Stimulated activated CD8-positive, alpha-beta memory T cell treated with anti-CD3 and anti-CD28 coated beads, Interleukin-4, amount 100 ng/mL, for 1 hour (primary cell): ENCODE measurements at regions not wholly inside any gene's neighbourhood (a gene's known extent, or its start where the extent isn't known, plus 50 kb on each side); places are given as distances from the start of the nearest gene placed in this dataset.

Experiments used
- DNase-seq, 2 donors: peaks; one replicate each; pipeline ENCODE4 v3.0.0-alpha.2; 2020; ENCODE audit warnings: low read depth in 2 of 2, low spot score in 1 of 2

GRCh38 chr4:188811121-188811520 lies 671.9 kb downstream of the TRIML1 start:
- DNase-seq: no peak

GRCh38 chr4:188812644-188813043 lies 673.4 kb downstream of the TRIML1 start:
- DNase-seq: no peak

- no peak for DNase-seq
Measured at GRCh38 chr4:188818300-188818699, 679.1 kb downstream of the TRIML1 start.

- DNase-seq: no peak
Measured at GRCh38 chr4:188819233-188819632, 680.0 kb downstream of the TRIML1 start.

GRCh38 chr4:188821500-188821899 lies 682.3 kb downstream of the TRIML1 start:
- DNase-seq: no peak

- DNase-seq: no peak
Measured at GRCh38 chr4:188822698-188823097, 683.5 kb downstream of the TRIML1 start.

- no peak for DNase-seq
Measured at GRCh38 chr4:188824553-188824952, 685.3 kb downstream of the TRIML1 start.

- no peak for DNase-seq
Measured at GRCh38 chr4:188826393-188826792, 687.2 kb downstream of the TRIML1 start.

- no peak for DNase-seq
Measured at GRCh38 chr4:188839704-188840103, 700.5 kb downstream of the TRIML1 start.

- no peak for DNase-seq
Measured at GRCh38 chr4:188841523-188841922, 702.3 kb downstream of the TRIML1 start.

- no peak for DNase-seq
Measured at GRCh38 chr4:188854436-188854835, 715.2 kb downstream of the TRIML1 start.

- DNase-seq: no peak
Measured at GRCh38 chr4:188858696-188859095, 719.5 kb downstream of the TRIML1 start.

- DNase-seq: no peak
Measured at GRCh38 chr4:188864741-188865140, 725.5 kb downstream of the TRIML1 start.

- DNase-seq: no peak
Measured at GRCh38 chr4:188867796-188868195, 728.6 kb downstream of the TRIML1 start.

GRCh38 chr4:188869581-188869980 lies 730.3 kb downstream of the TRIML1 start:
- DNase-seq: no peak

GRCh38 chr4:188872809-188873208 lies 733.6 kb downstream of the TRIML1 start:
- no peak for DNase-seq

- DNase-seq: no peak
Measured at GRCh38 chr4:188876881-188877280, 737.6 kb downstream of the TRIML1 start.

- DNase-seq: no peak
Measured at GRCh38 chr4:188879598-188879997, 740.4 kb downstream of the TRIML1 start.

- DNase-seq: no peak
Measured at GRCh38 chr4:188887905-188888304, 748.7 kb downstream of the TRIML1 start.

- no peak for DNase-seq
Measured at GRCh38 chr4:188892837-188893236, 753.6 kb downstream of the TRIML1 start.

- DNase-seq: no peak
Measured at GRCh38 chr4:188903986-188904385, 764.7 kb downstream of the TRIML1 start.

- DNase-seq: no peak
Measured at GRCh38 chr4:188904617-188905016, 765.4 kb downstream of the TRIML1 start.

GRCh38 chr4:188905248-188905647 lies 766.0 kb downstream of the TRIML1 start:
- no peak for DNase-seq

- DNase-seq: no peak
Measured at GRCh38 chr4:188911199-188911598, 772.0 kb downstream of the TRIML1 start.
